Neuronal stem cell (in vitro differentiated cells): ENCODE measurements at regions not wholly inside any gene's neighbourhood (a gene's known extent, or its start where the extent isn't known, plus 50 kb on each side); places are given as distances from the start of the nearest gene placed in this dataset.

Experiments used
- DNase-seq: peaks from one replicate; pipeline ENCODE4 v3.0.0-alpha.2; 2013; ENCODE audit warnings: low spot score
- H2AFZ ChIP-seq: one replicate; pipeline ENCODE4 v1.6.1; 2013; ENCODE audit warnings: mild to moderate bottlenecking, low read length, inconsistent platforms
- H2AK5ac ChIP-seq: 2 replicates; pipeline ENCODE4 v1.6.1; 2013; ENCODE audit warnings: low read depth, mild to moderate bottlenecking, inconsistent platforms, low read length, moderate library complexity, mixed read lengths
- H2BK120ac ChIP-seq: 2 replicates; pipeline ENCODE4 v1.6.1; 2013; ENCODE audit warnings: low read depth, mild to moderate bottlenecking, inconsistent platforms, low read length, moderate library complexity, mixed read lengths
- H2BK12ac ChIP-seq: one replicate; pipeline ENCODE4 v1.6.1; 2013; ENCODE audit warnings: low read length, inconsistent platforms
- H2BK15ac ChIP-seq: 2 replicates; pipeline ENCODE4 v1.6.1; 2013; ENCODE audit warnings: mild to moderate bottlenecking, low read length, inconsistent platforms, mixed read lengths
- H2BK5ac ChIP-seq: one replicate; pipeline ENCODE4 v1.6.1; 2013; ENCODE audit warnings: inconsistent platforms, mild to moderate bottlenecking, low read length, moderate library complexity
- H3K14ac ChIP-seq: one replicate; pipeline ENCODE4 v1.6.1; 2013; ENCODE audit warnings: low read length, inconsistent platforms
- H3K18ac ChIP-seq: 2 replicates; pipeline ENCODE4 v1.6.1; 2013; ENCODE audit warnings: low read length, inconsistent platforms
- H3K23ac ChIP-seq: 2 replicates; pipeline ENCODE4 v1.6.1; 2013; ENCODE audit warnings: low read depth, mild to moderate bottlenecking, mixed read lengths, low read length, inconsistent platforms; ENCODE audit not compliant: poor library complexity
- H3K27ac ChIP-seq: replicated peaks from 3 replicates; pipeline ENCODE4 v1.5.1; 2013; ENCODE audit warnings: low read length, inconsistent platforms
- H3K27me3 ChIP-seq, 3 experiments: 2 replicates each; pipeline ENCODE4 v1.6.1; 2013; ENCODE audit warnings: low read length in 3 of 3, mild to moderate bottlenecking in 2 of 3, inconsistent platforms in 1 of 3, low read depth in 1 of 3, mixed read lengths in 1 of 3, moderate library complexity in 1 of 3; ENCODE audit not compliant: control insufficient read depth in 3 of 3, insufficient read depth in 3 of 3
- H3K36me3 ChIP-seq, 2 donors: replicated peaks in 1 of 2; 2 replicates each; pipeline ENCODE4 v1.6.1; 2013; ENCODE audit warnings: low read length in 2 of 2; ENCODE audit not compliant: control insufficient read depth in 2 of 2, insufficient read depth in 2 of 2
- H3K4ac ChIP-seq: 2 replicates; pipeline ENCODE4 v1.6.1; 2013; ENCODE audit warnings: inconsistent platforms, mild to moderate bottlenecking, low read length, moderate library complexity
- H3K4me1 ChIP-seq, 2 donors: 1 replicate in 1 of 2; 2 replicates in 1 of 2; pipeline ENCODE4 v1.6.1; 2013; ENCODE audit warnings: low read length in 2 of 2, low read depth in 1 of 2; ENCODE audit not compliant: control insufficient read depth in 2 of 2, insufficient read depth in 1 of 2
- H3K4me2 ChIP-seq: one replicate; pipeline ENCODE4 v1.6.1; 2013; ENCODE audit warnings: mild to moderate bottlenecking, low read length, inconsistent platforms; ENCODE audit not compliant: insufficient read depth, poor library complexity, severe bottlenecking
- H3K4me3 ChIP-seq, 2 donors: 2 replicates each; pipeline ENCODE4 v1.5.1; 2013; ENCODE audit warnings: low read length in 2 of 2, mild to moderate bottlenecking in 2 of 2, inconsistent platforms in 1 of 2, moderate library complexity in 1 of 2
- H3K79me1 ChIP-seq: one replicate; pipeline ENCODE4 v1.6.1; 2013; ENCODE audit warnings: low read depth, mild to moderate bottlenecking, inconsistent platforms, low read length, moderate library complexity
- H3K9ac ChIP-seq: one replicate; pipeline ENCODE4 v1.6.1; 2013; ENCODE audit warnings: mild to moderate bottlenecking, low read depth, low read length, inconsistent platforms; ENCODE audit not compliant: poor library complexity
- H3K9me3 ChIP-seq, 2 donors: replicated peaks in 1 of 2; 2 replicates each; pipeline versions ENCODE3 to v1.6.1; 2013; ENCODE audit warnings: low read length in 2 of 2, mild to moderate bottlenecking in 2 of 2, inconsistent platforms in 1 of 2, low read depth in 1 of 2, mixed read lengths in 1 of 2, moderate library complexity in 1 of 2; ENCODE audit not compliant: control insufficient read depth in 2 of 2, insufficient read depth in 1 of 2
- H4K8ac ChIP-seq: one replicate; pipeline ENCODE4 v1.6.1; 2013; ENCODE audit warnings: low read depth, mild to moderate bottlenecking, inconsistent platforms, low read length, moderate library complexity
- H4K91ac ChIP-seq: one replicate; pipeline ENCODE4 v1.6.1; 2013; ENCODE audit warnings: low read length, low read depth, mild to moderate bottlenecking, inconsistent platforms; ENCODE audit not compliant: poor library complexity
- WGBS, 2 donors: extraction: QIAGEN DNeasy Blood & Tissue Kit; methylation state at CpG; one replicate each; pipeline ENCODE4 v1.1.7; 2013; ENCODE audit warnings: missing lambda C conversion rate in 2 of 2, mixed read lengths in 1 of 2; ENCODE audit not compliant: insufficient read length in 2 of 2, insufficient replicate concordance in 1 of 2; ENCODE audit errors: extremely low coverage in 2 of 2; 5-methylcytosine and 5-hydroxymethylcytosine counted together

- H2BK120ac ChIP-seq = no peak overlapping the region
- no peak overlapping the region for H3K9ac ChIP-seq
- no peaks in the 10 kb centered on the region for H3K4me1 ChIP-seq
- no peak overlapping the region for H4K8ac ChIP-seq
- H3K23ac ChIP-seq = no peak overlapping the region
- H2BK12ac ChIP-seq = no peak overlapping the region
- WGBS, 2 donors = no CpG with 5 or more reads among the region's 1 CpG
- H3K36me3 ChIP-seq = no peaks in the 10 kb centered on the region
- no peak overlapping the region for H2AK5ac ChIP-seq
- no peak overlapping the region for H2BK15ac ChIP-seq
- H3K79me1 ChIP-seq = no peaks in the 10 kb centered on the region
- H3K14ac ChIP-seq = no peak overlapping the region
- H3K4me3 ChIP-seq = no peak overlapping the region
- H2BK5ac ChIP-seq = no peak overlapping the region
- H3K27ac ChIP-seq = no peak overlapping the region
- no peak for DNase-seq
- H3K4me2 ChIP-seq = no peak overlapping the region
- no peak overlapping the region for H3K4ac ChIP-seq
- no peaks in the 10 kb centered on the region for H3K9me3 ChIP-seq
- H3K27me3 ChIP-seq = no peaks in the 10 kb centered on the region
- H4K91ac ChIP-seq = no peak overlapping the region
- H2AFZ ChIP-seq = no peak overlapping the region
- no peak overlapping the region for H3K18ac ChIP-seq
These were observed 1118.4 kb downstream of the TBL1XR1 start for GRCh38 chr3:176078906-176079305.

- Histone ChIP-seq H3K4me1 (no peaks in the 10 kb centered on the region), H3K9ac (no peak overlapping the region), H4K8ac (no peak overlapping the region), H3K18ac (no peak overlapping the region), H3K27me3 (no peaks in the 10 kb centered on the region), H3K36me3 (no peaks in the 10 kb centered on the region), H3K4me3 (no peak overlapping the region), H3K9me3 (no peaks in the 10 kb centered on the region), H3K4me2 (no peak overlapping the region), H2BK120ac (no peak overlapping the region), H3K27ac (no peak overlapping the region), H2BK5ac (no peak overlapping the region), H3K4ac (no peak overlapping the region), H3K23ac (no peak overlapping the region), H2BK12ac (no peak overlapping the region), H4K91ac (no peak overlapping the region), H3K79me1 (no peaks in the 10 kb centered on the region), H3K14ac (no peak overlapping the region), H2BK15ac (no peak overlapping the region), H2AFZ (no peak overlapping the region), H2AK5ac (no peak overlapping the region)
- WGBS, 2 donors = no CpG with 5 or more reads among the region's 1 CpG
- no peak for DNase-seq
These were observed 1121.8 kb downstream of the TBL1XR1 start for GRCh38 chr3:176075491-176075890.

GRCh38 chr3:176075046-176075445, 1122.2 kb downstream of the TBL1XR1 start:
- Histone ChIP-seq H3K4me2 (no peak overlapping the region), H3K79me1 (no peaks in the 10 kb centered on the region), H3K4me3 (no peak overlapping the region), H2BK12ac (no peak overlapping the region), H2BK5ac (no peak overlapping the region), H3K23ac (no peak overlapping the region), H2BK120ac (no peak overlapping the region), H2BK15ac (no peak overlapping the region), H3K9ac (no peak overlapping the region), H3K9me3 (no peaks in the 10 kb centered on the region), H2AK5ac (no peak overlapping the region), H4K8ac (no peak overlapping the region), H3K4me1 (no peaks in the 10 kb centered on the region), H3K18ac (no peak overlapping the region), H3K27ac (no peak overlapping the region), H3K27me3 (no peaks in the 10 kb centered on the region), H2AFZ (no peak overlapping the region), H4K91ac (no peak overlapping the region), H3K14ac (no peak overlapping the region), H3K36me3 (no peaks in the 10 kb centered on the region), H3K4ac (no peak overlapping the region)
- no peak for DNase-seq

- H2BK12ac ChIP-seq = no peak overlapping the region
- H2BK15ac ChIP-seq = no peak overlapping the region
- no peak overlapping the region for H3K4me3 ChIP-seq
- no peak overlapping the region for H3K14ac ChIP-seq
- DNase-seq = no peak
- H2BK120ac ChIP-seq = no peak overlapping the region
- H3K4me1 ChIP-seq = no peaks in the 10 kb centered on the region
- no peaks in the 10 kb centered on the region for H3K9me3 ChIP-seq
- no peak overlapping the region for H3K9ac ChIP-seq
- no peaks in the 10 kb centered on the region for H3K27me3 ChIP-seq
- H3K27ac ChIP-seq = no peak overlapping the region
- H2AK5ac ChIP-seq = no peak overlapping the region
- no peak overlapping the region for H3K23ac ChIP-seq
- H3K36me3 ChIP-seq = no peaks in the 10 kb centered on the region
- no peak overlapping the region for H2BK5ac ChIP-seq
- H4K91ac ChIP-seq = no peak overlapping the region
- WGBS, 2 donors = no CpG with 5 or more reads among the region's 2 CpGs
- no peak overlapping the region for H2AFZ ChIP-seq
- H3K18ac ChIP-seq = no peak overlapping the region
- no peak overlapping the region for H4K8ac ChIP-seq
- H3K4ac ChIP-seq = no peak overlapping the region
- H3K4me2 ChIP-seq = no peak overlapping the region
- no peaks in the 10 kb centered on the region for H3K79me1 ChIP-seq
These were observed 1123.2 kb downstream of the TBL1XR1 start for GRCh38 chr3:176074096-176074495.
